Endothelial cell of umbilical vein (primary cell): ENCODE measurements at regions not wholly inside any gene's neighbourhood (a gene's known extent, or its start where the extent isn't known, plus 50 kb on each side); places are given as distances from the start of the nearest gene placed in this dataset.

Experiments
- BruUV-seq: library from RNA; stranded (reverse); fragments of 400-500 nt; replicated peaks from 2 replicates; lab custom pipeline; 2021; lab: Mats Ljungman, UMichigan
- CTCF ChIA-PET: fragments of 300-600, 350-600 bp; sonication (Branson Sonifier 250); formaldehyde crosslinking; loops from one replicate; lab custom pipeline; 2021; ENCODE audit warnings: antibody characterized with exemption, inconsistent platforms; lab: Charles Lee
- POLR2A ChIA-PET: fragments of 300-600, 350-600 bp; sonication (Branson Sonifier 250); formaldehyde crosslinking; loops from one replicate; lab custom pipeline; 2021; ENCODE audit warnings: antibody characterized with exemption, inconsistent platforms; lab: Charles Lee
- DNase-seq: peaks from one replicate; pipeline ENCODE4 v3.0.0-alpha.2; 2011; ENCODE audit warnings: low read depth, low spot score
- FAIRE-seq: peaks from 2 replicates; lab custom pipeline; 2011; peaks lifted over from hg19 to GRCh38; lab: Jason Lieb, UNC
- H2AFZ ChIP-seq: 2 replicates; pipeline ENCODE4 v1.6.0; 2012; ENCODE audit warnings: low read depth, low read length, control low read depth, inconsistent platforms
- H3K27ac ChIP-seq: 2 replicates; pipeline ENCODE4 v1.5.1; 2011; ENCODE audit warnings: low read depth, mild to moderate bottlenecking, control low read depth, low read length, moderate library complexity; ENCODE audit not compliant: insufficient read depth
- H3K27me3 ChIP-seq, 2 experiments: 2 replicates each; pipeline versions ENCODE4 v1.6.0 to v1.6.1; 2011; ENCODE audit warnings: low read length in 2 of 2, mixed read lengths in 1 of 2; ENCODE audit not compliant: control insufficient read depth in 2 of 2, insufficient read depth in 2 of 2
- H3K36me3 ChIP-seq, 2 experiments: 2 replicates in 1 of 2; 3 replicates in 1 of 2; pipeline ENCODE4 v1.5.1; 2011; ENCODE audit warnings: low read length in 2 of 2, mild to moderate bottlenecking in 1 of 2, moderate library complexity in 1 of 2; ENCODE audit not compliant: control insufficient read depth in 2 of 2, insufficient read depth in 2 of 2; ENCODE audit errors: extremely low read depth in 1 of 2
- H3K4me1 ChIP-seq: 3 replicates; pipeline ENCODE4 v1.5.1; 2011; ENCODE audit warnings: mild to moderate bottlenecking, low read length; ENCODE audit not compliant: control insufficient read depth, insufficient read depth; ENCODE audit errors: extremely low read depth
- H3K4me2 ChIP-seq: 2 replicates; pipeline ENCODE4 v1.6.1; 2011; ENCODE audit warnings: low read length, control low read depth, mixed read lengths; ENCODE audit not compliant: insufficient read depth
- H3K4me3 ChIP-seq, 3 experiments: fragments of 200-600 bp in 1 of 3; sonication (generic), shearing (Covaris generic) in 1 of 3; replicated peaks in 1 of 3; 2 replicates each; pipeline ENCODE4 v1.5.1; 2011 to 2016; ENCODE audit warnings: control low read depth in 3 of 3, low read length in 3 of 3, mild to moderate bottlenecking in 2 of 3, inconsistent platforms in 1 of 3, low read depth in 1 of 3, moderate library complexity in 1 of 3; ENCODE audit not compliant: insufficient read depth in 1 of 3
- H3K79me2 ChIP-seq: 2 replicates; pipeline ENCODE4 v1.6.0; 2012; ENCODE audit warnings: low read length, inconsistent platforms; ENCODE audit not compliant: control insufficient read depth, insufficient read depth
- H3K9ac ChIP-seq: replicated peaks from 2 replicates; pipeline ENCODE3; 2011; ENCODE audit warnings: low read length, control low read depth; ENCODE audit not compliant: insufficient read depth; ENCODE audit errors: extremely low read depth
- H3K9me1 ChIP-seq: replicated peaks from 3 replicates; pipeline ENCODE4 v1.6.0; 2011; ENCODE audit warnings: mild to moderate bottlenecking, low read length; ENCODE audit not compliant: control insufficient read depth, insufficient read depth; ENCODE audit errors: extremely low read depth
- H3K9me3 ChIP-seq: replicated peaks from 2 replicates; pipeline ENCODE4 v1.5.1; 2012; ENCODE audit warnings: low read length, inconsistent platforms; ENCODE audit not compliant: control insufficient read depth, insufficient read depth
- H4K20me1 ChIP-seq: replicated peaks from 2 replicates; pipeline ENCODE3; 2011; ENCODE audit warnings: mild to moderate bottlenecking, low read length; ENCODE audit not compliant: control insufficient read depth, insufficient read depth; ENCODE audit errors: extremely low read depth
- CTCF ChIP-seq, 2 donors: IDR thresholded peaks; 1 replicate in 1 of 2; 2 replicates in 1 of 2; pipeline ENCODE4 v1.5.1; 2011; ENCODE audit warnings: low read length in 2 of 2, mild to moderate bottlenecking in 2 of 2, moderate library complexity in 2 of 2, control low read depth in 1 of 2, inconsistent platforms in 1 of 2, low read depth in 1 of 2; ENCODE audit not compliant: insufficient read depth in 1 of 2; ENCODE audit errors: extremely low read depth in 1 of 2
- EZH2 ChIP-seq: IDR thresholded peaks from 2 replicates; pipeline ENCODE4 v1.6.1; 2012; ENCODE audit warnings: borderline replicate concordance, low read depth, mild to moderate bottlenecking, moderate library complexity, low read length, inconsistent platforms; ENCODE audit not compliant: severe bottlenecking
- FOS ChIP-seq: IDR thresholded peaks from 2 replicates; pipeline ENCODE4 v1.6.1; 2011; ENCODE audit warnings: mild to moderate bottlenecking, low read length, moderate library complexity, borderline replicate concordance; ENCODE audit not compliant: insufficient read depth
- GATA2 ChIP-seq: IDR thresholded peaks from 2 replicates; pipeline ENCODE4 v1.7.0; 2011; ENCODE audit warnings: low read depth, mild to moderate bottlenecking, moderate library complexity, mixed read lengths, low read length; ENCODE audit not compliant: insufficient read length, insufficient read depth
- JUN ChIP-seq: IDR thresholded peaks from 2 replicates; pipeline ENCODE4 v1.6.1; 2011; ENCODE audit warnings: borderline replicate concordance, low read depth; ENCODE audit not compliant: insufficient read length, insufficient read depth
- MYC ChIP-seq: IDR thresholded peaks from one replicate; pipeline ENCODE4 v1.6.1; 2011; ENCODE audit warnings: mild to moderate bottlenecking, low read depth, low read length
- POLR2A ChIP-seq: IDR thresholded peaks from 2 replicates; pipeline ENCODE4 v1.6.1; 2012; ENCODE audit warnings: low read depth, mild to moderate bottlenecking, control low read depth, low read length
- POLR2AphosphoS5 ChIP-seq: IDR thresholded peaks from 2 replicates; pipeline ENCODE4 v1.6.1; 2012; ENCODE audit warnings: low read depth, mild to moderate bottlenecking, control low read depth, low read length, moderate library complexity; ENCODE audit not compliant: insufficient read depth
- dilution Hi-C: fragments of 300-500 bp; cut with MboI; formaldehyde crosslinking; loops from one replicate; pipeline ENCODE4 v1.15.0; 2019; ENCODE audit warnings: low sequenced_read_pairs; ENCODE audit not compliant: extremely low pct_ligation_motif_present
- intact Hi-C: fragments of 100-400 bp; cut with micrococcal nuclease; formaldehyde crosslinking; loops from one replicate; pipeline ENCODE4 v1.10.0; 2022
- TF ChIP-seq, protein P1 (sequence below): IDR thresholded peaks from 2 replicates; pipeline ENCODE4 v1.6.1; 2011; ENCODE audit not compliant: insufficient read depth, insufficient read length

DNA sequence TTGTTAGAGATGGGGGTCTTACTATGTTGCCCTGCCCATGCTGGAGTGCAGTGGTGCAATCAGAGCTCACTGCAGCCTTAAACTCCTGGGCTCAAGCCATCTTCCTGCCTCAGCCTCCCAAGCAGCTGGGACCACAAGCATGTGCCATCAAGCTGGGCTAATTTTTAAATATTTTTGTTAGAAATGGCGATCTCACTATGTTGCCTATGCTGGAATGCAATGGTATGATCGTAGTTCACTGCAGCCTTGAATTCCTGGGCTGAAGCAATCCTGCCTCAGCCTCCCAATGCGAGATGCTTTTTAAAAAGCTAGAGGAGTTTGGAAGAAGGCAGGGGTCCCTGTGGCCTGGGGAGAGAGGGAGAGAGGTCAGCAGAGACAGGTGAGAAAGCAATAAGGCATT is 600.1 kb upstream of the AUTS2 start:
- CTCF ChIA-PET, result no interaction called here

DNA sequence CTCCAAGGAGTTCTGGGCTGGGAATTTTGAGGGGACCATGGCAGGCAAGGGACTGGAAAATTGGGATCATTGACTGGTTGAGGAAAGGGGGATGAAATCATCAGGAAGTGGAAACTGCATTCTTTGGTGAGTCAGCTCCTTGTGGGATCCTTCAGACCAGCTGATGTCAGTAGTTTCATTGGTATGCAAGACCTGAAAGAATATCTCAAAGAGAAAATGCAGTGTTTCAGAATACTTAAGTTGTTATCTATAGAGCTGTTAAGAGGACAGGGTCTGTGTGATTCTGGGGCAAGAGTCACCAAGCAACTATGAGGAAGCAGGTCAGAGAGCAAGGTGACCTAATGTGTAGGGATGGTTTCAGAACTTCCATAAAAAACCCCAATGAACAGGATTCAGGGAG is 595.9 kb upstream of the AUTS2 start:
- H3K4me2 ChIP-seq, result no peak overlapping the region
- FAIRE-seq, result no peak
- CTCF ChIA-PET, result no interaction called here

More for the DNA sequence above, 600.1 kb upstream of the AUTS2 start:
- Histone ChIP-seq H2AFZ (no peak overlapping the region), H3K9me3 (peaks cover 4% of the 10 kb centered on the region), H3K36me3 (no peaks in the 10 kb centered on the region), H3K4me2 (no peak overlapping the region), H3K9me1 (no peaks in the 10 kb centered on the region), H3K4me3 (no peak overlapping the region), H3K27ac (no peak overlapping the region), H4K20me1 (no peaks in the 10 kb centered on the region), H3K27me3 (no peaks in the 10 kb centered on the region), H3K79me2 (no peaks in the 10 kb centered on the region), H3K9ac (no peak overlapping the region), H3K4me1 (no peaks in the 10 kb centered on the region)
- intact Hi-C loops, result no loop called here
- BruUV-seq, result no TSS peak
- FAIRE-seq (no peak), DNase-seq (no peak)
- TF ChIP-seq GATA2, result no peak
- no peak for TF ChIP-seq POLR2AphosphoS5
- no peak for TF ChIP-seq POLR2A
- TF ChIP-seq MYC, result no peak
- no peak for TF ChIP-seq EZH2
- TF ChIP-seq, protein P1, sequence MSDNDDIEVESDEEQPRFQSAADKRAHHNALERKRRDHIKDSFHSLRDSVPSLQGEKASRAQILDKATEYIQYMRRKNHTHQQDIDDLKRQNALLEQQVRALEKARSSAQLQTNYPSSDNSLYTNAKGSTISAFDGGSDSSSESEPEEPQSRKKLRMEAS, result no peak
- POLR2A ChIA-PET, result no interaction called here
- dilution Hi-C loops, result no loop called here

More for the DNA sequence above, 595.9 kb upstream of the AUTS2 start:
- H2AFZ ChIP-seq, result no peak overlapping the region
- H3K4me1 ChIP-seq, result no peaks in the 10 kb centered on the region
- H3K4me3 ChIP-seq, result no peak overlapping the region
- TF ChIP-seq GATA2 (no peak), MYC (no peak), FOS (no peak), CTCF (IDR thresholded peaks at IDR 0.05; ENCODE audit: extremely low read depth in 1 of 2, insufficient read depth in 1 of 2, low read depth in 1 of 2, low read length in 2 of 2) (no peak), POLR2AphosphoS5 (no peak), POLR2A (no peak), EZH2 (no peak), JUN (no peak)
- TF ChIP-seq, protein P1, result no peak
- no peaks in the 10 kb centered on the region for H3K79me2 ChIP-seq
- peaks cover 2% of the 10 kb centered on the region for H3K9me3 ChIP-seq
- intact Hi-C loops, result no loop called here
- POLR2A ChIA-PET, result no interaction called here
- dilution Hi-C loops, result no loop called here
- no TSS peak for BruUV-seq
- H4K20me1 ChIP-seq, result no peaks in the 10 kb centered on the region
- H3K27ac ChIP-seq, result no peak overlapping the region
- H3K9ac ChIP-seq, result no peak overlapping the region
- DNase-seq, result no peak
- H3K27me3 ChIP-seq, result no peaks in the 10 kb centered on the region
- no peaks in the 10 kb centered on the region for H3K36me3 ChIP-seq
- no peaks in the 10 kb centered on the region for H3K9me1 ChIP-seq
